Activated CD8-positive, alpha-beta memory T cell treated with anti-CD3 and anti-CD28 coated beads for 4 hours (primary cell): ENCODE measurements at regions not wholly inside any gene's neighbourhood (a gene's known extent, or its start where the extent isn't known, plus 50 kb on each side); places are given as distances from the start of the nearest gene placed in this dataset.

Experiments used
- DNase-seq, 2 donors: peaks; one replicate each; pipeline ENCODE4 v3.0.0-alpha.2; 2020; ENCODE audit warnings: low read depth in 2 of 2

GRCh38 chr16:85256190-85256739 lies 144.0 kb upstream of the CIBAR2 start:
- DNase-seq, result no peak

- no peak for DNase-seq
These were observed 145.2 kb upstream of the CIBAR2 start for GRCh38 chr16:85257483-85257882.

DNA sequence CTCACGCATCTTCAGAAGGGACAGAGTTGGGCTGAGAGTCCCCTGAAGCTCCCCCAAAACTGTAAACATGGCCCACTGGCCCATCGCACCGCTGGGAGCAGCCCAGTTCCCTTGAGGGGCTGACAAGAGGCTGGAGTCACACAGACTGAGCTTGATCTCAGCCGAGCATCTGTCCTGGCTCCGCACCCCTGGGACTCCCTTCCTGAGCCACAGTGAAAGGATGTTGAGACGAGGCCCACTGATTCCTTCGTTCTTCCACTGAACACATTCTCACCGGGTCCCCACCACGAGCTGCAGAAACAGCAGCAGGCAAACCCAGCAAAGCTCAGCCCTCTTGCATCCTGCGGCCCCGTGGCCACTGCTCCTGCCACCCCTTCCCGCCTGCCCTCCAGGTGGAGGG lies 145.9 kb upstream of the CIBAR2 start:
- no peak for DNase-seq

DNA sequence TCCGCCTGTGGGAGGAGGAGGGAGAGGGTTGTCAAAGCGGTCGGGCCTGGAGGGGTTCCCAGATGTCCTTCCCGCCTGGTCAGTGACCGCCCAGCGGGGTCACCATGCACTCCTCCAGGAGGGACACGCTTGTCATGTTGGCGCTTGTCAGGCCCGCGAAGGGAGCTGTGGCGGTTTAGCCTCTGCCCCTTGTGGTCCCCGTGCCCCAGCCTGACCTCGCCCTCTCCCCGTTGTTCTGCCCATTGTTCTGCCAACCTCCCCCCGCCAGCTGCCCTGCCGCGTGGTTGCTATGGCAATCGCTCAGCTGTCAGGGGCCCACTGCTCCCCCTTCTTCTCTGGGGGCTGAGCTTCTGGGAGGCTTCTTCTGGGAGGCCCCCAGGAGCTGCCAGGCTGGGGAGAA lies 146.4 kb upstream of the CIBAR2 start:
- DNase-seq, result no peak

DNA sequence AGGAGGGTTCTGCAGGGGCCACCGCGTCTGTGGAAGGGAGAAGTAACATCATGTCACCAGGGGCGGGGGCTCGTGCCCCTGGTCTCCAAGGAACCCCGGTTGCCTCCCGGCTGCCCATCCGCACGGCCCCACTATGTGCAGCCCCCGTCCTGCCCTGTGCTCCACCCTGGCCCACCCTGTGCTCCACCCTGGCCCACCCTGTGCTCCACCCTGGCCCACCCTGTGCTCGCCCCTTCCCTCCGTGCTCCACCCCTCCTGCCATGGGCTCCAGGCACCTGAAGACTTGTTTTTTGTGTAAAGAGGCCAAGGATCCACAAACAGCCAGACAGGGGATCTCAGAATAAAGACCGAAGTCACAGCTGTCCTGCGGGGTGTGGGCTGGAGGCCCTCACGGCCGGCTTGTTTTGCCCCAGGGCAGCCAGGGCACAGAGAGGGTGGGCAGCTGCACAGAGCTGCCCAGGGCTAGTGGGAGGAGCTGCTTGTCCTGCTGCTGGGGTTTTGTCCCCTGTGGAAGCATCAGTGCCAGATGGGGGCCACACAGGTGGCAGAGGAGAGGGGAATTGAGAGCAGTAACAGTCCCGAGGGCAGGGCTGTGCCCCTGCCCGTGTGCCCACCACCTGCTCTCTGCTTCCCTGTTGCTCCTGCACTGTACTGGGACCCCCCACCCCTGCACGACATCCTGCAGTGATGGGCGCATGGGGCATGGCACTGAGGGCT lies 147.0 kb upstream of the CIBAR2 start:
- DNase-seq, result no peak

GRCh38 chr16:85259832-85260167 lies 147.5 kb upstream of the CIBAR2 start:
- no peak for DNase-seq

- DNase-seq, result no peak
These were observed 148.9 kb upstream of the CIBAR2 start for GRCh38 chr16:85261204-85261603.

DNA sequence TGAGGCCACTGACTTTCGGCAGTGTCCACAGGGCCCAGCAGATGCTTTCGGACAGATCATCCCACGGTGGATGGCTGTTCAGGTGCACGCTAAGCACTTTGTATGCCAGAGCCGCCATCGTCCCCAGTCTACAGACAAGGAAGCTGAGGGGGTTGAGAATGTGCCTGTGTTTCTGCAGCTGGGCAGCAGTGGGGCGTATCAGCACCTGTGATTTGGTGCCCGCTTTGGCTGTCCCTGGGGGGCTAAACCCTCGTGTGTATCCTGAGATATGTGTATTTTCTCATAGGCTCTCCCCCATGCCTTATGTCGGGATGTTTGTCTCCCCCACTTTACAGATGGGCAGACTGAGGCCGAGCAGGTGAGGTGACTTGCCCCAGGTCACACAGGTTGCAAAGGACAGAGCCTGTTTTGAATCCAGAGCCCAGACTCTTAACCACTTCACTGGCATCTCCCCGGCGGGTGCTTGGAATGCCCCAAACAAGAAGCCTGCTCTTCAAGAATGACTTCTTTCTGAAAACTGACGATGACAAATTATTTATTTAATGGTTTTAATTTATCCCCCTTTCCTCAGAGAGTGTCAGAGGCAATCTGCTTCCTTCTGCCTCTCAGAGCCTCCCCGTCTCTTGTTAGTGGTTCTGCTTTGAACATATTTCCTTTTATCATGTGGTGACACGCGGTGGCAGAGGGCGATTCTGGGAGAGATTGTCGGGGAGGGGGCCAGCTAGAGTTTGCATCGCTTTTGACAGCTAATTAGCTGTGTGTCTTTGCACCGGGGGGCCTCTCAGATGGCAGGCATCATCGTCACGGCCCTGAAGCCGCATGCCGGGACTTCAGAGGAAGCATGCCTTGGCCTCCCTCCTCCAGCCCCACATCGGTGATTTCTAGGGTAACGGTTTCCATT lies 149.6 kb upstream of the CIBAR2 start:
- DNase-seq, result no peak

- DNase-seq, result no peak
These were observed 150.4 kb upstream of the CIBAR2 start for GRCh38 chr16:85262558-85263238.

- no peak for DNase-seq
These were observed 150.9 kb upstream of the CIBAR2 start for GRCh38 chr16:85263239-85263585.

GRCh38 chr16:85264752-85265151 lies 152.5 kb upstream of the CIBAR2 start:
- DNase-seq, result no peak

DNA sequence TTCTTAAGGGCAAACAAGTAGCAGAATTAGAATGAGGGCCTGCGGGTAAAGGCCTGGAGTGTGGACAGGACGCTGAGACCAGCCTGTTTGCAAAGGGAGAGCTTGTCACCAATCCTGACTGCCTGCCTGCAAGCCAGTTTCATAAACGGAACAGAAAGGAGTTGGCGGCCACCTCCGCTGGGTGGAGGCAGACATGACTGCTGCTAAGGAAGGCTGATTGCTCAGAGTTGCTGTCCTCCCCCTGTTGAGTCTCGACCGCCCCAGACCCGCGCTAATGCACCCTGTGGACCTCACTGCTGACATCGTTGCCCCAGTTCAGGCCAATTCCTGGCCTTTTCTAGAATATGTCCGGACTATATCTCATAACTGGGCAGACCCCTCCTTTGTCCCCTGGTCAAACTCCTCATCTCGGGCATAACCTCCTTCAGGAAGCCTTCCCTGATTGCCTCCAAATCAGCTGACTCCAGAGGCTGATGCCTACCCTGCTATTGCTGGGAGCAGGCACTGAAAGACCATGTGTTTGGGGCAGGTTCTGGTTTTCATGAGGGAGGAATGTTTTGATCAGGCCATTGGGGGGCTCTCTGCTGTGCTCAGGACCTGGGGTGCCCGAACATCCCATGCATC lies 153.0 kb upstream of the CIBAR2 start:
- no peak for DNase-seq

DNA sequence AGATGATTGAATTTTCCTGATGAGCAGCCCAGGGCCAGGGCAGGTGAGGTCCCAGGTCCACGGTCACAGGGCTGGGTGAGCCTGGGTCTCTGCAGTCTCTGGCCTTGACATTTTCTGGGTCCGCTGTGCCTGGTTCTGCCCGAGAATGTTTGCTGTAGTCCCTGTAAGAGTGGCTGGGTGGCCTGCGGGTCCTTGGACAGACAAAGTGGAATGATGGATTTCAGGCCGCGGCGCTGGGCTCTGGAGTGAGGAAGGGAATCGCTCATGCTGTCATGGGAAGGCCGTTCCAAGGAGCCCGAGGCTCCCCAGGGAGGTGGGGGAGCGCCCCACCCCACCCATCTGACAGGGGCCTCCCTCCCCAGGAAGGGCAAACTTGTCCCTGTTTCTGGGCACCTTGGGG lies 153.5 kb upstream of the CIBAR2 start:
- no peak for DNase-seq

DNA sequence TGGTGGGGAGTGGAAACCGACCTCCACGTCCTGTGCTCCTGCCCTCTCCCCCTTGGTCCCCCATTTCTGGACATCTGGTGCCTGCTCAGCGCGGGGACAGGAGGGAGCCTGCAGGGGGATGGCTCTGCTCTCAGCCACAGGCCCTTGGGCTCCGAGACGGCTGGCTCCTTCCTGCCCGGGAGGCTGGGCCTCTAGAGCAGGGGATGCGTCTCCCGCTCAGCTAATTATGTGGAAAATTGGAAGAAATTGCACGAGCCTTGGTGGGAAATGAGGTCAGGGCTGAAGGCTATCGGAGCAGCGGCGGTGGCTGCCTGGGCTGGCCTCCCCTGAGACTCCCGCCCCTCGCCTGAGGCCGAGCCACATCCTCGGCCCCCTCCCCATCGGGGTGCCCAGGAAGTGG lies 154.6 kb upstream of the CIBAR2 start:
- DNase-seq, result no peak

- DNase-seq, result no peak
These were observed 155.2 kb upstream of the CIBAR2 start for GRCh38 chr16:85267414-85267945.

DNA sequence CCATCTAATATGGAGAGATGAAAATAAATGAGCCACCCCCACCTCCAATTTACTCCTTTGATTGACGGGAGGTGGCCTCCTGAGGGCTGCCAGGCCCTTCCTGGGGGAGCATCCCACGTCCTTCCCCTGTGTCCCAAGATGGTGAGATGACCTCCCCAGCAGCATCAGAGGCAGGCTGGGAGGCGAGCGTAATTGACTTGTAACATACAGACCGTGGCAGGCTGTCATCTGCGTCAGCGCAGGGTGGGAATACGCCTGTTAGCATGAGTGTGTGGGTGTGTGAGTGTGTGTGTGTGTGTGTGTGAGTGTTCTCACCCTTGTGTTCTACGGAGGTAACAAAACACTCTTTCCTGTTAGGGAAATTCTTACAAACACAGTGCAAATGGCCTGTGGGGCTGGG lies 156.9 kb upstream of the CIBAR2 start:
- no peak for DNase-seq

GRCh38 chr16:85270374-85270773 lies 158.1 kb upstream of the CIBAR2 start:
- DNase-seq, result no peak

DNA sequence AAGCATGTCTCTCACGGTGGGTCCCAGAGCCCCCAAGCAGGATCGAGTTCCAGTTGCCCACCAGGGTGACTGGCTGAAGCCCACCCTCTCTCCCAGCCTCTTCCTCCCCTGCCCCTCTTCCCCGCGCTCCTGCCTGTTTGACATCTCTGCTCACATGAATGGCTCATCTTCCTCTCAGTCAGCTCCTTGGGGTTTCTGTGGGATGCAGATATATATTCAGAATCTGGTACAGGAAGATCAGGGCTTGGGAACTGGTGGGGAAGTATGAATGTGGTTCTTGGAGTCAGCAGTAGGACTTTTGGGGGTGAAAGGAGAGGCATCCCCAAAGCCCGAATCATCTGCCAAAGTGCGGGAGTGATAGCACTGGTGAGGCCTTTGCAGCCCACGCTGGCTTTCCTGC lies 158.9 kb upstream of the CIBAR2 start:
- no peak for DNase-seq

- no peak for DNase-seq
These were observed 161.0 kb upstream of the CIBAR2 start for GRCh38 chr16:85273293-85273692.

DNA sequence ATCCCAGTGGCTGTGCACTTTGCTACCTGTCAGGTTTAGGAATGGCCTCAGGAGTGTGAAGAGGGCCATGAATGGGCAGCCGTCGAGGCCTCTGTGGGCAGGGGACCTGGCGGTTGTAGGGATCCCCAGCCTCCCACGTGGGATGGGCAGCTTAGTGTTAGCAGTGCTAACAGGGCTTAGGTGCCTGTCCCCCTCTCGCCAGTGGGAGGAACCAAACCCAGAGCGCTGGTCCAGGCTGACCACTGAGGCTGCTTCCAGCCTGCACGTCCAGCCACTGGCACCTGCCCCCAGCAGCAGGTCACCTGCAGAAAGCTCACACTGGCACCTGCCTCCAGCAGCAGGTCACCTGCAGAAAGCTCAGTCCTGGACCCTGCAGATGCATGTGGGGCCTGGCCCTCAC lies 162.2 kb upstream of the CIBAR2 start:
- DNase-seq, result no peak

- DNase-seq, result no peak
These were observed 162.7 kb upstream of the CIBAR2 start for GRCh38 chr16:85274924-85275323.
